ENCODE measurements at regions not wholly inside any gene's neighbourhood (a gene's known extent, or its start where the extent isn't known, plus 50 kb on each side); places are given as distances from the start of the nearest gene placed in this dataset.

- H2BK5ac ChIP-seq (ENCODE audit: low read depth, low read length, poor library complexity) = no peak overlapping the region
- H2AK5ac ChIP-seq (ENCODE audit: low read length) = no peak overlapping the region
- no peak overlapping the region for H4K12ac ChIP-seq (ENCODE audit: low read depth, low read length)
- H3K4ac ChIP-seq (ENCODE audit: low read depth, low read length) = no peak overlapping the region
- H3K14ac ChIP-seq (ENCODE audit: low read length) = no peak overlapping the region
- H3K4me1 ChIP-seq (ENCODE audit: control insufficient read depth in 1 of 2, insufficient read depth in 2 of 2, low read length in 2 of 2) = no peaks in the 10 kb centered on the region
- WGBS (ENCODE audit: extremely low coverage, insufficient coverage, insufficient read length) = no CpG with 5 or more reads among the region's 1 CpG
- H3K27ac ChIP-seq (ENCODE audit: low read depth, low read length) = no peak overlapping the region
- H2AFZ ChIP-seq (ENCODE audit: insufficient read depth, low read length, poor library complexity) = no peak overlapping the region
- H3K18ac ChIP-seq (ENCODE audit: low read length) = no peak overlapping the region
- H3K23ac ChIP-seq (ENCODE audit: low read length) = no peak overlapping the region
- no peak overlapping the region for H3K4me3 ChIP-seq (ENCODE audit: low read depth, low read length)
- no peaks in the 10 kb centered on the region for H3K79me2 ChIP-seq (ENCODE audit: control insufficient read depth, insufficient read depth, low read length, poor library complexity)
- no peaks in the 10 kb centered on the region for H3K79me1 ChIP-seq (ENCODE audit: low read length)
- no peaks in the 10 kb centered on the region for H3K27me3 ChIP-seq (ENCODE audit: insufficient read depth, low read length)
- no peak overlapping the region for H2BK120ac ChIP-seq (ENCODE audit: insufficient read depth, low read length, poor library complexity)
- no peaks in the 10 kb centered on the region for H3K9me3 ChIP-seq (ENCODE audit: insufficient read depth, low read depth, low read length)
- H4K8ac ChIP-seq (ENCODE audit: low read depth, low read length) = no peak overlapping the region
- no peak overlapping the region for H2BK12ac ChIP-seq (ENCODE audit: low read length)
- H3K36me3 ChIP-seq (ENCODE audit: control insufficient read depth in 1 of 2, insufficient read depth in 2 of 2, low read length in 2 of 2) = no peaks in the 10 kb centered on the region
- DNase-seq = no peak
- no peak overlapping the region for H3K9ac ChIP-seq (ENCODE audit: low read length)
- no peak overlapping the region for H4K91ac ChIP-seq (ENCODE audit: low read depth, low read length)
- no peak overlapping the region for H3K4me2 ChIP-seq (ENCODE audit: low read length)
Observed at GRCh38 chr7:19558527-19558926, 150.3 kb downstream of the POLR1F start.

- no peak overlapping the region for H4K91ac ChIP-seq (ENCODE audit: low read depth, low read length)
- H3K18ac ChIP-seq (ENCODE audit: low read length) = no peak overlapping the region
- H3K9ac ChIP-seq (ENCODE audit: low read length) = no peak overlapping the region
- H2BK12ac ChIP-seq (ENCODE audit: low read length) = no peak overlapping the region
- no peaks in the 10 kb centered on the region for H3K9me3 ChIP-seq (ENCODE audit: insufficient read depth, low read depth, low read length)
- no peaks in the 10 kb centered on the region for H3K4me1 ChIP-seq (ENCODE audit: control insufficient read depth in 1 of 2, insufficient read depth in 2 of 2, low read length in 2 of 2)
- no peak overlapping the region for H4K12ac ChIP-seq (ENCODE audit: low read depth, low read length)
- no peak overlapping the region for H4K8ac ChIP-seq (ENCODE audit: low read depth, low read length)
- no peak overlapping the region for H3K27ac ChIP-seq (ENCODE audit: low read depth, low read length)
- no peak overlapping the region for H3K23ac ChIP-seq (ENCODE audit: low read length)
- H3K4me2 ChIP-seq (ENCODE audit: low read length) = no peak overlapping the region
- no CpG with 5 or more reads among the region's 3 CpGs for WGBS (ENCODE audit: extremely low coverage, insufficient coverage, insufficient read length)
- no peaks in the 10 kb centered on the region for H3K36me3 ChIP-seq (ENCODE audit: control insufficient read depth in 1 of 2, insufficient read depth in 2 of 2, low read length in 2 of 2)
- H3K4me3 ChIP-seq (ENCODE audit: low read depth, low read length) = no peak overlapping the region
- H3K79me1 ChIP-seq (ENCODE audit: low read length) = no peaks in the 10 kb centered on the region
- no peak for DNase-seq
- H2BK120ac ChIP-seq (ENCODE audit: insufficient read depth, low read length, poor library complexity) = no peak overlapping the region
- no peaks in the 10 kb centered on the region for H3K79me2 ChIP-seq (ENCODE audit: control insufficient read depth, insufficient read depth, low read length, poor library complexity)
- H3K4ac ChIP-seq (ENCODE audit: low read depth, low read length) = no peak overlapping the region
- no peak overlapping the region for H2AFZ ChIP-seq (ENCODE audit: insufficient read depth, low read length, poor library complexity)
- H3K27me3 ChIP-seq (ENCODE audit: insufficient read depth, low read length) = no peaks in the 10 kb centered on the region
- no peak overlapping the region for H3K14ac ChIP-seq (ENCODE audit: low read length)
- no peak overlapping the region for H2BK5ac ChIP-seq (ENCODE audit: low read depth, low read length, poor library complexity)
- H2AK5ac ChIP-seq (ENCODE audit: low read length) = no peak overlapping the region
Observed at GRCh38 chr7:19557726-19558465, 150.9 kb downstream of the POLR1F start.

- Histone ChIP-seq H3K9ac (ENCODE audit: low read length) (no peak overlapping the region), H4K8ac (ENCODE audit: low read depth, low read length) (no peak overlapping the region), H3K14ac (ENCODE audit: low read length) (no peak overlapping the region), H3K4ac (ENCODE audit: low read depth, low read length) (no peak overlapping the region), H2AFZ (ENCODE audit: insufficient read depth, low read length, poor library complexity) (no peak overlapping the region), H3K27ac (ENCODE audit: low read depth, low read length) (no peak overlapping the region), H3K9me3 (ENCODE audit: insufficient read depth, low read depth, low read length) (no peaks in the 10 kb centered on the region), H2BK5ac (ENCODE audit: low read depth, low read length, poor library complexity) (no peak overlapping the region), H3K27me3 (ENCODE audit: insufficient read depth, low read length) (no peaks in the 10 kb centered on the region), H4K91ac (ENCODE audit: low read depth, low read length) (no peak overlapping the region), H3K4me3 (ENCODE audit: low read depth, low read length) (no peak overlapping the region), H3K4me1 (ENCODE audit: control insufficient read depth in 1 of 2, insufficient read depth in 2 of 2, low read length in 2 of 2) (no peaks in the 10 kb centered on the region), H3K79me2 (ENCODE audit: control insufficient read depth, insufficient read depth, low read length, poor library complexity) (no peaks in the 10 kb centered on the region), H2AK5ac (ENCODE audit: low read length) (no peak overlapping the region), H3K23ac (ENCODE audit: low read length) (no peak overlapping the region), H2BK120ac (ENCODE audit: insufficient read depth, low read length, poor library complexity) (no peak overlapping the region), H3K4me2 (ENCODE audit: low read length) (no peak overlapping the region), H4K12ac (ENCODE audit: low read depth, low read length) (no peak overlapping the region), H3K79me1 (ENCODE audit: low read length) (no peaks in the 10 kb centered on the region), H3K18ac (ENCODE audit: low read length) (no peak overlapping the region), H2BK12ac (ENCODE audit: low read length) (no peak overlapping the region), H3K36me3 (ENCODE audit: control insufficient read depth in 1 of 2, insufficient read depth in 2 of 2, low read length in 2 of 2) (no peaks in the 10 kb centered on the region)
- no peak for DNase-seq
Observed at GRCh38 chr7:19554581-19554980, 154.3 kb downstream of the POLR1F start.

- H2AK5ac ChIP-seq (ENCODE audit: low read length) = no peak overlapping the region
- no peak overlapping the region for H2BK5ac ChIP-seq (ENCODE audit: low read depth, low read length, poor library complexity)
- no peaks in the 10 kb centered on the region for H3K36me3 ChIP-seq (ENCODE audit: control insufficient read depth in 1 of 2, insufficient read depth in 2 of 2, low read length in 2 of 2)
- no peak for DNase-seq
- no peak overlapping the region for H3K14ac ChIP-seq (ENCODE audit: low read length)
- no peak overlapping the region for H2BK12ac ChIP-seq (ENCODE audit: low read length)
- no peak overlapping the region for H3K9ac ChIP-seq (ENCODE audit: low read length)
- no peaks in the 10 kb centered on the region for H3K4me1 ChIP-seq (ENCODE audit: control insufficient read depth in 1 of 2, insufficient read depth in 2 of 2, low read length in 2 of 2)
- no peaks in the 10 kb centered on the region for H3K79me1 ChIP-seq (ENCODE audit: low read length)
- H2AFZ ChIP-seq (ENCODE audit: insufficient read depth, low read length, poor library complexity) = no peak overlapping the region
- no peaks in the 10 kb centered on the region for H3K9me3 ChIP-seq (ENCODE audit: insufficient read depth, low read depth, low read length)
- no peak overlapping the region for H3K4ac ChIP-seq (ENCODE audit: low read depth, low read length)
- H3K4me3 ChIP-seq (ENCODE audit: low read depth, low read length) = no peak overlapping the region
- H3K18ac ChIP-seq (ENCODE audit: low read length) = no peak overlapping the region
- H4K8ac ChIP-seq (ENCODE audit: low read depth, low read length) = no peak overlapping the region
- H2BK120ac ChIP-seq (ENCODE audit: insufficient read depth, low read length, poor library complexity) = no peak overlapping the region
- H3K27ac ChIP-seq (ENCODE audit: low read depth, low read length) = no peak overlapping the region
- H4K91ac ChIP-seq (ENCODE audit: low read depth, low read length) = no peak overlapping the region
- H4K12ac ChIP-seq (ENCODE audit: low read depth, low read length) = no peak overlapping the region
- H3K79me2 ChIP-seq (ENCODE audit: control insufficient read depth, insufficient read depth, low read length, poor library complexity) = no peaks in the 10 kb centered on the region
- no CpG with 5 or more reads among the region's 2 CpGs for WGBS (ENCODE audit: extremely low coverage, insufficient coverage, insufficient read length)
- no peak overlapping the region for H3K4me2 ChIP-seq (ENCODE audit: low read length)
- H3K23ac ChIP-seq (ENCODE audit: low read length) = no peak overlapping the region
- no peaks in the 10 kb centered on the region for H3K27me3 ChIP-seq (ENCODE audit: insufficient read depth, low read length)
Observed at GRCh38 chr7:19552576-19552975, 156.3 kb downstream of the POLR1F start.
